Tibial nerve (tissue), 4 donors: ENCODE measurements at regions not wholly inside any gene's neighbourhood (a gene's known extent, or its start where the extent isn't known, plus 50 kb on each side); places are given as distances from the start of the nearest gene placed in this dataset. TPM values are rescaled to one million over a fixed set of nuclear protein-coding genes. Genes with fewer than 3 reads are reported as not detected.

Source experiments
- DNase-seq, 2 donors: peaks; one replicate each; pipeline ENCODE4 v3.0.0-alpha.2; 2019; ENCODE audit warnings: low spot score in 2 of 2
- H3K27ac ChIP-seq, 4 donors: fragments of 200-600 bp; sonication (generic) in 3 of 4; one replicate each; pipeline ENCODE4 v1.5.1; 2017 to 2019; ENCODE audit warnings: mild to moderate bottlenecking in 1 of 4
- H3K27me3 ChIP-seq, 2 donors: fragments of 200-600 bp; sonication (generic) in 1 of 2; one replicate each; pipeline versions ENCODE4 v1.5.1 to v1.6.0; 2017 to 2019
- H3K36me3 ChIP-seq, 3 donors: fragments of 200-600 bp; sonication (generic); one replicate each; pipeline ENCODE4 v1.5.1; 2018 to 2019
- H3K4me1 ChIP-seq, 4 donors: fragments of 200-600 bp; sonication (generic) in 3 of 4; one replicate each; pipeline ENCODE4 v1.5.1; 2017 to 2019
- H3K4me3 ChIP-seq, 4 donors: fragments of 200-600 bp; sonication (generic) in 3 of 4; one replicate each; pipeline ENCODE4 v1.5.1; 2017 to 2019; ENCODE audit warnings: mild to moderate bottlenecking in 1 of 4, moderate library complexity in 1 of 4
- H3K9me3 ChIP-seq, 4 donors: fragments of 200-600 bp; sonication (generic) in 3 of 4; one replicate each; pipeline ENCODE4 v1.5.1; 2017 to 2019
- EP300 ChIP-seq, 2 donors: sonication (generic); formaldehyde crosslinking; IDR thresholded peaks; one replicate each; pipeline ENCODE4 v1.6.1; 2017; ENCODE audit warnings: antibody characterized with exemption in 2 of 2, mild to moderate bottlenecking in 1 of 2
- POLR2A ChIP-seq, 2 donors: fragments of 450-650 bp; IDR thresholded peaks; one replicate each; pipeline ENCODE4 v1.6.1; 2017; ENCODE audit warnings: antibody characterized with exemption in 2 of 2, mild to moderate bottlenecking in 2 of 2, moderate library complexity in 2 of 2
- WGBS, 2 donors: methylation state at CpG; one replicate each; pipeline ENCODE4 v1.1.5; 2018; 5-methylcytosine and 5-hydroxymethylcytosine counted together
- small RNA-seq: library from RNA; depleted of rRNA; stranded (forward); fragments of <200 nt; gene quantifications from one replicate; pipeline ENCODE3, GENCODE V24; 2016
- TF ChIP-seq, protein P1 (sequence below), 5 experiments: fragments of 200-600 bp in 3 of 5; fragments of 450-650 bp in 2 of 5; sonication (generic) in 3 of 5; IDR thresholded peaks; one replicate each; pipeline ENCODE4 v1.5.1; 2016 to 2019; ENCODE audit warnings: antibody characterized with exemption in 5 of 5, mild to moderate bottlenecking in 3 of 5, moderate library complexity in 2 of 5

DNA sequence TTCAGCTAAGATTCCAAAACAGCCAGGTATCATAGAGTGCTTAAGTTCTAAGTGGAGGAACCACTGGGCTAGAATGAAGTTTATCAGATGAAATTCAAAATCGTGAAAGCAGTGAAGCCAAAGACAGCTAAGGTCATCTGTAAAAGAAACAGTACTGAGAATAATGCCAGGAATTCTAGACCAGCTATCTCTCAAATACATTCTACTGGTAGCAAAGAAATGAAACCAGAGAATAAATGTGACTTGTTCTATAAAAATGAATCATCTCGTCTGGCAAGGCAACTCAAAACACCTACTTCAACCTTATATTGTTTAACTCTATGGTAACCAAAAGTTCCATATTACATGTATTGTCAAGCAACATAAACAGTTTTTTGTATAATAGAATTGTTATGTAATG, 51.3 kb upstream of the RGMB start:
- no peak overlapping the region for H3K27ac ChIP-seq
- H3K9me3 ChIP-seq = peaks cover 0 to 3% (median 0%) of the 10 kb centered on the region in 4 donors
- TF ChIP-seq EP300 (IDR thresholded peaks at IDR 0.05) (no peak), POLR2A (IDR thresholded peaks at IDR 0.05) (no peak)
- TF ChIP-seq, protein P1, sequence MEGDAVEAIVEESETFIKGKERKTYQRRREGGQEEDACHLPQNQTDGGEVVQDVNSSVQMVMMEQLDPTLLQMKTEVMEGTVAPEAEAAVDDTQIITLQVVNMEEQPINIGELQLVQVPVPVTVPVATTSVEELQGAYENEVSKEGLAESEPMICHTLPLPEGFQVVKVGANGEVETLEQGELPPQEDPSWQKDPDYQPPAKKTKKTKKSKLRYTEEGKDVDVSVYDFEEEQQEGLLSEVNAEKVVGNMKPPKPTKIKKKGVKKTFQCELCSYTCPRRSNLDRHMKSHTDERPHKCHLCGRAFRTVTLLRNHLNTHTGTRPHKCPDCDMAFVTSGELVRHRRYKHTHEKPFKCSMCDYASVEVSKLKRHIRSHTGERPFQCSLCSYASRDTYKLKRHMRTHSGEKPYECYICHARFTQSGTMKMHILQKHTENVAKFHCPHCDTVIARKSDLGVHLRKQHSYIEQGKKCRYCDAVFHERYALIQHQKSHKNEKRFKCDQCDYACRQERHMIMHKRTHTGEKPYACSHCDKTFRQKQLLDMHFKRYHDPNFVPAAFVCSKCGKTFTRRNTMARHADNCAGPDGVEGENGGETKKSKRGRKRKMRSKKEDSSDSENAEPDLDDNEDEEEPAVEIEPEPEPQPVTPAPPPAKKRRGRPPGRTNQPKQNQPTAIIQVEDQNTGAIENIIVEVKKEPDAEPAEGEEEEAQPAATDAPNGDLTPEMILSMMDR (IDR thresholded peaks at IDR 0.05) = no peak
- H3K4me3 ChIP-seq = no peak overlapping the region
- H3K4me1 ChIP-seq = no peaks in the 10 kb centered on the region
- no peaks in the 10 kb centered on the region for H3K36me3 ChIP-seq
- H3K27me3 ChIP-seq = no peaks in the 10 kb centered on the region
- 25 to 36% methylated on average over 2 of the region's 2 CpGs for WGBS, 2 donors
- DNase-seq = no peak

DNA sequence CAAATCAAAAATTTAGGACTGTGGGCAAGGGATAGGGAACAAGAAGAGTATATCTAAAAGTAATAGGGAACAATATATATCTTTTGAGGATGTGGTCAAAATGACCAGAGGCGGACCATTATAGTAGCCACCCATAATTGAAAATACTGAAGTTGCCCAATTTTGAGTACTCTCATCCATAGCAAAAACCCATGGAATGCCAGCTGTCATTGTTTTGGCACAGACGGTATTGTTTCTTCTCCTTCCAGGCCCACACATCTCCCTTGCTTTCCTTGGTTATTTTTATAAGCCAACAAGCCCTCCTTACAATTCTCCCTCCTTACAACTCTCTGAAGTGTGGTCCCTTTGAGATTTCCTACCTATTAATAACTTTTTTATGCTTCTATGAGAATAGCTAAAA, 50.4 kb upstream of the RGMB start:
- Histone ChIP-seq H3K27me3 (no peaks in the 10 kb centered on the region), H3K4me3 (no peak overlapping the region), H3K9me3 (peaks cover 0 to 3% (median 0%) of the 10 kb centered on the region in 4 donors), H3K4me1 (no peaks in the 10 kb centered on the region), H3K36me3 (no peaks in the 10 kb centered on the region), H3K27ac (no peak overlapping the region)
- no peak for DNase-seq
- WGBS, 2 donors = 78 to 79% methylated on average over 2 of the region's 2 CpGs
- TF ChIP-seq EP300 (IDR thresholded peaks at IDR 0.05) (no peak), POLR2A (IDR thresholded peaks at IDR 0.05) (no peak)
- TF ChIP-seq, protein P1 (IDR thresholded peaks at IDR 0.05) = no peak

Small RNA genes in the stretch of these regions (small RNA-seq; reads per million reads assigned to genes)
- not detected for gene AC008834.1
- gene AC074133.1 = not detected
- gene MRPS35P2 = not detected
